Tibial nerve (tissue), 4 donors: ENCODE measurements at regions not wholly inside any gene's neighbourhood (a gene's known extent, or its start where the extent isn't known, plus 50 kb on each side); places are given as distances from the start of the nearest gene placed in this dataset.

ENCODE experiments used
- CTCF ChIP-seq, 5 experiments: fragments of 200-600 bp in 3 of 5; fragments of 450-650 bp in 2 of 5; sonication (generic) in 3 of 5; IDR thresholded peaks; one replicate each; pipeline ENCODE4 v1.5.1; 2016 to 2019; ENCODE audit warnings: antibody characterized with exemption in 5 of 5, mild to moderate bottlenecking in 3 of 5, moderate library complexity in 2 of 5
- EP300 ChIP-seq, 2 donors: sonication (generic); formaldehyde crosslinking; IDR thresholded peaks; one replicate each; pipeline ENCODE4 v1.6.1; 2017; ENCODE audit warnings: antibody characterized with exemption in 2 of 2, mild to moderate bottlenecking in 1 of 2
- POLR2A ChIP-seq, 2 donors: fragments of 450-650 bp; IDR thresholded peaks; one replicate each; pipeline ENCODE4 v1.6.1; 2017; ENCODE audit warnings: antibody characterized with exemption in 2 of 2, mild to moderate bottlenecking in 2 of 2, moderate library complexity in 2 of 2

- no peak for TF ChIP-seq CTCF (IDR thresholded peaks at IDR 0.05)
- TF ChIP-seq EP300 (IDR thresholded peaks at IDR 0.05), result no peak
- no peak for TF ChIP-seq POLR2A (IDR thresholded peaks at IDR 0.05)
Measured at GRCh38 chr14:37899365-37899764, 303.9 kb downstream of the TTC6 start.
